ENCODE measurements at regions not wholly inside any gene's neighbourhood (a gene's known extent, or its start where the extent isn't known, plus 50 kb on each side); places are given as distances from the start of the nearest gene placed in this dataset.
"Not testable (repeated sequence)": the region's sequence is repeated elsewhere in the genome, so short reads cannot be mapped to it uniquely, and the experiment has no call there.

GRCh38 chr1:180749-181205 is 270.7 kb downstream of the OR4F29 start:
- H3K36me3 ChIP-seq (replicated peaks; ENCODE audit: control insufficient read depth, insufficient read depth, low read length); H3K27me3 ChIP-seq (ENCODE audit: control insufficient read depth, insufficient read depth, low read length); DNase-seq; H3K4me3 ChIP-seq (ENCODE audit: insufficient read depth, low read depth, low read length): not testable (repeated sequence)

- DNase-seq; H3K4me3 ChIP-seq (ENCODE audit: insufficient read depth, low read depth, low read length); H3K36me3 ChIP-seq (replicated peaks; ENCODE audit: control insufficient read depth, insufficient read depth, low read length); H3K27me3 ChIP-seq (ENCODE audit: control insufficient read depth, insufficient read depth, low read length): not testable (repeated sequence)
Measured at GRCh38 chr1:138842-139241, 312.6 kb downstream of the OR4F29 start.

DNA sequence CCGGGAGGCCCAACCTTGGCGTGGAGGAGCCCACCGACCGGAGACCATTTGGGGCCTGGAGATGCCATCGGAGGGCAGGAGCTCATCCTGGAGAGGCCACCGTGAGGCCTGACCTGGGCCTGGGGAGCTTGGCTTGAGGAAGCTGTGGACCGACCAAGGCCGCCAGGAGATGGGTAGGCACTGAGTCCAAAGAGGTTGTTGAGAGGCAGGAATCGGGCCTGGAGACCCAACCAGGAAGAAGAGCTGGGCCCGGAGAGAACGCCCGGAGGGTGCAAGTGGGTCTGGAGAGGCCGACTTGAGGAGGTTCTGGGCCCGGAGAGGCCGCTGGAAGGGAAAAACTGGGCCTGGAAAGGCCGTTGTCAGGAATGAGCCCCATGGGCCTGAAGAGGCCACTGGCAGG is 313.8 kb downstream of the OR4F29 start:
- not testable (repeated sequence) for DNase-seq; H3K27me3 ChIP-seq (ENCODE audit: control insufficient read depth, insufficient read depth, low read length); H3K36me3 ChIP-seq (replicated peaks; ENCODE audit: control insufficient read depth, insufficient read depth, low read length); H3K4me3 ChIP-seq (ENCODE audit: insufficient read depth, low read depth, low read length)

DNA sequence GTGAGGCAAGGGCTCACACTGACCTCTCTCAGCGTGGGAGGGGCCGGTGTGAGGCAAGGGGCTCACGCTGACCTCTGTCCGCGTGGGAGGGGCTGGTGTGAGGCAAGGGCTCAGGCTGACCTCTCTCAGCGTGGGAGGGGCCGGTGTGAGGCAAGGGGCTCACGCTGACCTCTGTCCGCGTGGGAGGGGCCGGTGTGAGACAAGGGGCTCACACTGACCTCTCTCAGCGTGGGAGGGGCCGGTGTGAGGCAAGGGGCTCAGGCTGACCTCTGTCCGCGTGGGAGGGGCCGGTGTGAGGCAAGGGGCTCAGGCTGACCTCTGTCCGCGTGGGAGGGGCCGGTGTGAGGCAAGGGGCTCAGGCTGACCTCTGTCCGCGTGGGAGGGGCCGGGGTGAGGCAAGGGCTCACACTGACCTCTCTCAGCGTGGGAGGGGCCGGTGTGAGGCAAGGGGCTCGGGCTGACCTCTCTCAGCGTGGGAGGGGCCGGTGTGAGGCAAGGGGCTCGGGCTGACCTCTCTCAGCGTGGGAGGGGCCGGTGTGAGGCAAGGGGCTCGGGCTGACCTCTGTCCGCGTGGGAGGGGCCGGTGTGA is 315.0 kb downstream of the OR4F29 start:
- H3K4me3 ChIP-seq (ENCODE audit: insufficient read depth, low read depth, low read length); H3K36me3 ChIP-seq (replicated peaks; ENCODE audit: control insufficient read depth, insufficient read depth, low read length); DNase-seq; H3K27me3 ChIP-seq (ENCODE audit: control insufficient read depth, insufficient read depth, low read length): not testable (repeated sequence)

DNA sequence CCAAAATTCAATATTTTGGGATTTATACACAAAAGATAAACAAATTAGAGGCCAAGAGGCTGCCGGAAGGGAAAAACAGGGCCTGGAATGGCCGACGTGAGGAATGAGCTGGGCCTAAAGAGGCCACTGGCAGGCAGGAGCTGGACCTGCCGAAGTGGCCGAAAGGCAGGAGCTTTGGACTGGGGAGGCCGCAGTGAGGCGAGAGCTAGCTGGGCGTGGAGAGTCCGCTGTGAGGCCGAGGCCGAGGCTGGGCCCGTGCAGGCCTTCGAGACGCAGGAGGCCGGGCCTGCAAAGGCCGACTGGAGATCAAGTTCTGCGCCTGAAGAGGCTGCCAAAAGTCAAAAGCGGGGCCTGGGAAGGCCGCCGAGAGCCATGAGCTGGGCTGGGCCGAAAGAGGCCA is 316.5 kb downstream of the OR4F29 start:
- DNase-seq; H3K4me3 ChIP-seq (ENCODE audit: insufficient read depth, low read depth, low read length): not testable (repeated sequence)

DNA sequence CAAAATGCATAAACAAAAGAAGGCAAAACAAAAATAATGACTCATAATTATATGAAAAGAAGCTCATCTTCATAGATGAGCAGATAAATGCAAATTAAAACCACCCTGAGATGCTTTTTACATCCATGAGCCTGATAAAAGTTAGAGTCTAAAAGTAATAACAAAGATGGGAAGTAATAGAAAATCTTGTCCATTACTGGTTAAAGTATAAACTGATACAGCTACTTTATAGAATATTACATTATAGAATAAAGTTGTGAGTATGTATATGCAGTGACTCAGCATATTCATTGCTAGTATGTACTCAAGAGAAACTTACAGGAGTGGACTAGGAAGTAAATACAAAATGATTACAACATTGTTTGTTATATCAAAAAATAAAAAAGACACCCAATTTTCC is 333.0 kb downstream of the OR4F29 start:
- H3K36me3 ChIP-seq (replicated peaks; ENCODE audit: control insufficient read depth, insufficient read depth, low read length); H3K27me3 ChIP-seq (ENCODE audit: control insufficient read depth, insufficient read depth, low read length); DNase-seq; H3K4me3 ChIP-seq (ENCODE audit: insufficient read depth, low read depth, low read length): not testable (repeated sequence)

More for the DNA sequence above, 316.5 kb downstream of the OR4F29 start:
- H3K27me3 ChIP-seq (ENCODE audit: control insufficient read depth, insufficient read depth, low read length); H3K36me3 ChIP-seq (replicated peaks; ENCODE audit: control insufficient read depth, insufficient read depth, low read length): not testable (repeated sequence)

DNA sequence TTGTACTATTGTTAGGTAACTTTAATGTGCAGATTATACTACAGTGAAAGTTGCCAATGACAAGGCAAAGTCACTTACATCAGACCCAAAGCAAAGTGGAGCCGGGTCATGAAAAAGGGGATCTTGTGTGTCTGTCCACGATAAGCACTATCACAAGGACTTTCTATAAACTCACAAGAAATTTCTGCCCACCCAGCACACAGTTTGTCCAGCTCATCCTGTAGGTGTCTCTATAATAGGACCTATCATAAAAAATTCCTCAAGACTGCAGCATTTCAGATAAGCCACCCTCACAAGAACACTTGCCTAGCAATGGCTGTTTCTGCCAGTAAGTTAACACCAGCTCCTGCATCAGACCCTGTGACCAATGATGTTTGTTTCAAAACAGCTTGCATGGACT is 335.9 kb downstream of the OR4F29 start:
- not testable (repeated sequence) for H3K4me3 ChIP-seq (ENCODE audit: insufficient read depth, low read depth, low read length)

DNA sequence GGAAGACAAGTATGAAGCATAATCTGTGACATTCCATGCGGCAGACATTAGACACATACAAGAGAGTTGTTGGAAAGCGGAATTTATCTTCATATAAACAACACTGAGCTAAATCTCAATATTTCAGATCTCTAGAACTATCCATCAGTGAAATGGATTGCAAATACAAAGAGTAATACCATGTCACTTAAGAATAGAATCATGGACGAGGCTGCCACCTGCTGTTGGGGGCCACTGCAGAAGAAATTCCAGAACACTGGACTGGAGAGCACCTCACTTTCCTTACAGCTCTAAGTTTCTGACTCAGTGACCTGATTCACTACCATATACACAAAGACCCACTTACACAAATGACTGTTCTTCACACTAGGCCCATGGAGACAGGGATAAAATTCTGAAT is 346.7 kb downstream of the OR4F29 start:
- H3K27me3 ChIP-seq (ENCODE audit: control insufficient read depth, insufficient read depth, low read length); DNase-seq; H3K36me3 ChIP-seq (replicated peaks; ENCODE audit: control insufficient read depth, insufficient read depth, low read length); H3K4me3 ChIP-seq (ENCODE audit: insufficient read depth, low read depth, low read length): not testable (repeated sequence)

More for the DNA sequence above, 335.9 kb downstream of the OR4F29 start:
- not testable (repeated sequence) for DNase-seq; H3K27me3 ChIP-seq (ENCODE audit: control insufficient read depth, insufficient read depth, low read length); H3K36me3 ChIP-seq (replicated peaks; ENCODE audit: control insufficient read depth, insufficient read depth, low read length)

DNA sequence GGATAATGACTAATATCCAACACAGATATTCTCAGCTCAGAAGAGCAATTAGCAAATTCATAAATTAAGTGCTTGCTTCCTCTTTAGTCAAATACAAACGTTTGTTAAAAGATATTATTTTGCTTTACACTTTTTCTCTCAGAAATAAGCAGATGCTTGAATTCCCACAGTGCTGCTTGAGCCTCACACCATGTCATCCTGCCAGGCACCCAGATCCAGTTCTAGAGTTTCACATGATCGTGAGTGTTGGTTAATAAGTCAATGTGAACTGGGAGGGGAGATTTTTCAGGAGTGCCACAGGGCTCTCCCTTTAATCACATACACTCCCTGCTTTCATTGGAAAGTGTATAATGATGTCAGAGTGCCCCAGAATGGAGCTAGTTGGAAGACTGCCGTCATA is 352.0 kb downstream of the OR4F29 start:
- not testable (repeated sequence) for DNase-seq; H3K27me3 ChIP-seq (ENCODE audit: control insufficient read depth, insufficient read depth, low read length); H3K36me3 ChIP-seq (replicated peaks; ENCODE audit: control insufficient read depth, insufficient read depth, low read length); H3K4me3 ChIP-seq (ENCODE audit: insufficient read depth, low read depth, low read length)

DNA sequence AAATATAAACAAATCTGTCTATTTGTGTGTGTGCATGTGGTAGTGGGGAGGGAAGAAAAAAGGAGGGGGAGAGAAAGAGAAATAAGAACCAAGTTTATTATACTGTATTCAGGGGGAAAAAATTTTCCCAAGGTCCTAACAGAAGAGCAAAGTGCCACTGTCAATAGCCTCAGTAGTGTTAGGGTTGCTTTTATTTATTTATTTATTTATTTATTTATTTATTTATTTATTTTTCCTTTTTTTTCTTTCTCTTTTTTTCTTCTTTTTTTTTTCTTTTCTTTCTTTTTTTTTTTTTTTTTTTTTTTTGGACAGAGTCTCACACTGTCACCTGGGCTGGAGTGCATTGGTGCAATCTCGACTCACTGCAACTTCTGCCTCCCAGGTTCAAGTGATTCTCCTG is 352.7 kb downstream of the OR4F29 start:
- not testable (repeated sequence) for H3K36me3 ChIP-seq (replicated peaks; ENCODE audit: control insufficient read depth, insufficient read depth, low read length); H3K4me3 ChIP-seq (ENCODE audit: insufficient read depth, low read depth, low read length); H3K27me3 ChIP-seq (ENCODE audit: control insufficient read depth, insufficient read depth, low read length); DNase-seq

DNA sequence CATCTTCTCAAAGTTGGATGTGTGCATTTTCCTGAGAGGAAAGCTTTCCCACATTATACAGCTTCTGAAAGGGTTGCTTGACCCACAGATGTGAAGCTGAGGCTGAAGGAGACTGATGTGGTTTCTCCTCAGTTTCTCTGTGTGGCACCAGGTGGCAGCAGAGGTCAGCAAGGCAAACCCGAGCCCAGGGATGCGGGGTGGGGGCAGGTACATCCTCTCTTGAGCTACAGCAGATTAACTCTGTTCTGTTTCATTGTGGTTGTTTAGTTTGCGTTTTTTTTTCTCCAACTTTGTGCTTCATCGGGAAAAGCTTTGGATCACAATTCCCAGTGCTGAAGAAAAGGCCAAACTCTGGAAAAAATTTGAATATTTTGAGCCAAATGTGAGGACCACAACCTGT is 360.2 kb downstream of the OR4F29 start:
- not testable (repeated sequence) for H3K4me3 ChIP-seq (ENCODE audit: insufficient read depth, low read depth, low read length); H3K36me3 ChIP-seq (replicated peaks; ENCODE audit: control insufficient read depth, insufficient read depth, low read length); H3K27me3 ChIP-seq (ENCODE audit: control insufficient read depth, insufficient read depth, low read length); DNase-seq

DNA sequence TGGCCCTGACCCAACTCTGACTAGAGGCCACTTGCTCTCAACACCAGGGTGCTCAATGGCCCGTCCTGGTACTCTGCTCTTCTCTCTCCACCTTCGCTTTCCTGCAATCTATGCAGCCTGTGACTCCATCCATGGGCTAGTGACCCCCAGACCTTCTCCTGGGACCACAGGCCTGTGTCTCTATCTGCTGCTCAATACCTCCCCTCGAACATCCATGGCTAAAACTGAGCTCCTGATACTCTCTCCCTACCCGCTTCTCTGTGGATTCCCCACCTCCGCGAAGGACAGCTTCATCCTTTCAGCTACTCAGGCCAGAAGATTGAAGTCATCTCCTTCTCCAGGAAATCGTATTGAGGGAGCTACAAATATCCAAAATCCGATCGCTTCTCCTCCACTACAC is 363.4 kb downstream of the OR4F29 start:
- not testable (repeated sequence) for DNase-seq; H3K36me3 ChIP-seq (replicated peaks; ENCODE audit: control insufficient read depth, insufficient read depth, low read length); H3K27me3 ChIP-seq (ENCODE audit: control insufficient read depth, insufficient read depth, low read length); H3K4me3 ChIP-seq (ENCODE audit: insufficient read depth, low read depth, low read length)

GRCh38 chr1:79152-79551 is 372.3 kb downstream of the OR4F29 start:
- H3K4me3 ChIP-seq (ENCODE audit: insufficient read depth, low read depth, low read length); DNase-seq: not testable (repeated sequence)

DNA sequence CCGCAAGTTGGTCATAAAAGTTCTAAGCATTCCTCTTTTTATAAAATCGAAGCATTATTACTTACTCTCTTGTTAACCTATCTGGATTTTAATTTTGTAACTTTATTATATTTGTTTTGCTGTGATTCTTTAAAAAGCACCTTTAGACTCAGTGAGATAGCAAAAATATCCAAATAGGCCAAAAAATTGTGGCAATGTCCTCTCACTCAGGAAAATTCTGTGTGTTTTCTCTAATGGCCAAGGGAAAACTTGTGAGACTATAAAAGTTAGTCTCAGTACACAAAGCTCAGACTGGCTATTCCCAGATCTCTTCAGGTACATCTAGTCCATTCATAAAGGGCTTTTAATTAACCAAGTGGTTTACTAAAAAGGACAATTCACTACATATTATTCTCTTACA is 386.4 kb downstream of the OR4F29 start, which contains the start of gene OR4F5:
TSS of gene OR4F5 (plus strand) at position 301 of the 400 bp plus-strand sequence.
- not testable (repeated sequence) for H3K36me3 ChIP-seq (replicated peaks; ENCODE audit: control insufficient read depth, insufficient read depth, low read length); H3K27me3 ChIP-seq (ENCODE audit: control insufficient read depth, insufficient read depth, low read length); DNase-seq; H3K4me3 ChIP-seq (ENCODE audit: insufficient read depth, low read depth, low read length)

More at GRCh38 chr1:79152-79551, 372.3 kb downstream of the OR4F29 start:
- not testable (repeated sequence) for H3K36me3 ChIP-seq (replicated peaks; ENCODE audit: control insufficient read depth, insufficient read depth, low read length); H3K27me3 ChIP-seq (ENCODE audit: control insufficient read depth, insufficient read depth, low read length)

- H3K27me3 ChIP-seq (ENCODE audit: control insufficient read depth, insufficient read depth, low read length); H3K36me3 ChIP-seq (replicated peaks; ENCODE audit: control insufficient read depth, insufficient read depth, low read length); H3K4me3 ChIP-seq (ENCODE audit: insufficient read depth, low read depth, low read length); DNase-seq: not testable (repeated sequence)
Measured at GRCh38 chr1:56014-56531, 395.4 kb downstream of the OR4F29 start.

GRCh38 chr1:53182-53581 is 398.3 kb downstream of the OR4F29 start:
- DNase-seq; H3K36me3 ChIP-seq (replicated peaks; ENCODE audit: control insufficient read depth, insufficient read depth, low read length); H3K27me3 ChIP-seq (ENCODE audit: control insufficient read depth, insufficient read depth, low read length); H3K4me3 ChIP-seq (ENCODE audit: insufficient read depth, low read depth, low read length): not testable (repeated sequence)

All from H7 (cell line).